ENCODE measurements at regions not wholly inside any gene's neighbourhood (a gene's known extent, or its start where the extent isn't known, plus 50 kb on each side); places are given as distances from the start of the nearest gene placed in this dataset.

- DNase-seq (ENCODE audit: low read depth), result no peak
Observed at GRCh38 chr18:47470941-47471340, 219.5 kb upstream of the SKOR2 start.

- DNase-seq (ENCODE audit: low read depth), result no peak
Observed at GRCh38 chr18:47469576-47469975, 218.1 kb upstream of the SKOR2 start.

- no peak for DNase-seq (ENCODE audit: low read depth)
Observed at GRCh38 chr18:47461977-47462376, 210.5 kb upstream of the SKOR2 start.

- DNase-seq (ENCODE audit: low read depth), result no peak
Observed at GRCh38 chr18:47461406-47461948, 210.0 kb upstream of the SKOR2 start.

GRCh38 chr18:47458483-47458882 is 207.0 kb upstream of the SKOR2 start:
- DNase-seq (ENCODE audit: low read depth), result no peak

GRCh38 chr18:47457614-47458013 is 206.2 kb upstream of the SKOR2 start:
- DNase-seq (ENCODE audit: low read depth), result no peak

- no peak for DNase-seq (ENCODE audit: low read depth)
Observed at GRCh38 chr18:47453038-47453437, 201.6 kb upstream of the SKOR2 start.

- no peak for DNase-seq (ENCODE audit: low read depth)
Observed at GRCh38 chr18:47448956-47449355, 197.5 kb upstream of the SKOR2 start.

GRCh38 chr18:47441914-47442313 is 190.5 kb upstream of the SKOR2 start:
- DNase-seq (ENCODE audit: low read depth), result no peak

GRCh38 chr18:47438001-47438400 is 186.5 kb upstream of the SKOR2 start:
- DNase-seq (ENCODE audit: low read depth), result no peak

GRCh38 chr18:47436871-47437270 is 185.4 kb upstream of the SKOR2 start:
- no peak for DNase-seq (ENCODE audit: low read depth)

- DNase-seq (ENCODE audit: low read depth), result no peak
Observed at GRCh38 chr18:47434214-47434746, 182.8 kb upstream of the SKOR2 start.

- DNase-seq (ENCODE audit: low read depth), result no peak
Observed at GRCh38 chr18:47427923-47428637, 176.6 kb upstream of the SKOR2 start.

GRCh38 chr18:47427072-47427471 is 175.6 kb upstream of the SKOR2 start:
- no peak for DNase-seq (ENCODE audit: low read depth)

GRCh38 chr18:47425365-47425764 is 173.9 kb upstream of the SKOR2 start:
- no peak for DNase-seq (ENCODE audit: low read depth)

- no peak for DNase-seq (ENCODE audit: low read depth)
Observed at GRCh38 chr18:47422524-47422923, 171.1 kb upstream of the SKOR2 start.

- DNase-seq (ENCODE audit: low read depth), result no peak
Observed at GRCh38 chr18:47420130-47420529, 168.7 kb upstream of the SKOR2 start.

GRCh38 chr18:47418746-47419145 is 167.3 kb upstream of the SKOR2 start:
- no peak for DNase-seq (ENCODE audit: low read depth)

- DNase-seq (ENCODE audit: low read depth), result no peak
Observed at GRCh38 chr18:47417807-47418206, 166.3 kb upstream of the SKOR2 start.

- no peak for DNase-seq (ENCODE audit: low read depth)
Observed at GRCh38 chr18:47415881-47416280, 164.4 kb upstream of the SKOR2 start.

- DNase-seq (ENCODE audit: low read depth), result no peak
Observed at GRCh38 chr18:47413327-47413726, 161.9 kb upstream of the SKOR2 start.

GRCh38 chr18:47412924-47413323 is 161.5 kb upstream of the SKOR2 start:
- no peak for DNase-seq (ENCODE audit: low read depth)

GRCh38 chr18:47411159-47411558 is 159.7 kb upstream of the SKOR2 start:
- DNase-seq (ENCODE audit: low read depth), result no peak

- no peak for DNase-seq (ENCODE audit: low read depth)
Observed at GRCh38 chr18:47410139-47410538, 158.7 kb upstream of the SKOR2 start.

Data from stimulated activated CD8-positive, alpha-beta memory T cell treated with anti-CD3 and anti-CD28 coated beads, Interleukin-15, amount 100 ng/mL, for 24 hours (primary cell).